Large intestine (tissue), 3 donors: ENCODE measurements at regions not wholly inside any gene's neighbourhood (a gene's known extent, or its start where the extent isn't known, plus 50 kb on each side); places are given as distances from the start of the nearest gene placed in this dataset.

Experiments
- DNase-seq, 2 donors: peaks; one replicate each; pipeline versions ENCODE4 v3.0.0 to v3.0.0-alpha.2; 2013
- H3K27ac ChIP-seq: one replicate; pipeline ENCODE4 v1.5.1; 2013; ENCODE audit warnings: low read length
- H3K27me3 ChIP-seq: 2 replicates; pipeline ENCODE4 v1.6.1; 2013; ENCODE audit warnings: low read length; ENCODE audit not compliant: control insufficient read depth, insufficient read depth
- H3K36me3 ChIP-seq: 2 replicates; pipeline ENCODE4 v1.6.1; 2013; ENCODE audit warnings: low read length; ENCODE audit not compliant: control insufficient read depth, insufficient read depth
- H3K4me1 ChIP-seq: one replicate; pipeline ENCODE4 v1.6.1; 2013; ENCODE audit warnings: low read length; ENCODE audit not compliant: control insufficient read depth, insufficient read depth
- H3K4me3 ChIP-seq: one replicate; pipeline ENCODE4 v1.5.1; 2013; ENCODE audit warnings: low read length
- H3K9me3 ChIP-seq: one replicate; pipeline ENCODE4 v1.6.1; 2013; ENCODE audit warnings: mild to moderate bottlenecking, low read depth, low read length, moderate library complexity; ENCODE audit not compliant: control insufficient read depth
- WGBS: methylation state at CpG from one replicate; pipeline ENCODE4 v1.1.5; 2013; ENCODE audit warnings: low lambda C conversion rate; ENCODE audit not compliant: insufficient coverage; 5-methylcytosine and 5-hydroxymethylcytosine counted together

DNA sequence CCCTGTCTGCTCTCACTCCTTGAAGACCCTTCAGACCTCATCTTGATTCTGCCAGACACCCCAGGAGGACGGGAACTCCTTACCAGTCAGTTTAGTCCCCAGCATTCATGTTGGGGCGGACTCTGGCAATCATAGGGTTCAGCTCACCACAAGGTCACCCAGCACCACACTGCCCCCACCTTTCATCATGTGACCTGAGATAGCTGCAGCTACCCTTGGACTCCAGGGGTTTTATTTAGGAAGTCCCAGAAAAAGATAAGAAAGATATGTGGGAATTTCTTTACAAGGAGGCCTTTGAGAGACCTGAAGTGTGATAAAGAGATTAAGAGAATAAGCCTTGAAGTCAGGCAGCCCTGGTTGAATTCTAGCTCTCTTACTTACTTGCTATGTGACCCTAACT is 59.8 kb upstream of the NLK start:
- H3K27me3 ChIP-seq, result no peaks in the 10 kb centered on the region
- peak overlapping the region; percentile 28 for H3K27ac ChIP-seq
- no CpG with 5 or more reads among the region's 2 CpGs for WGBS
- DNase-seq, result peak; percentile 68 to 75
- no peaks in the 10 kb centered on the region for H3K36me3 ChIP-seq
- H3K4me3 ChIP-seq, result no peak overlapping the region
- H3K4me1 ChIP-seq, result peaks cover 18% of the 10 kb centered on the region
- no peaks in the 10 kb centered on the region for H3K9me3 ChIP-seq

DNA sequence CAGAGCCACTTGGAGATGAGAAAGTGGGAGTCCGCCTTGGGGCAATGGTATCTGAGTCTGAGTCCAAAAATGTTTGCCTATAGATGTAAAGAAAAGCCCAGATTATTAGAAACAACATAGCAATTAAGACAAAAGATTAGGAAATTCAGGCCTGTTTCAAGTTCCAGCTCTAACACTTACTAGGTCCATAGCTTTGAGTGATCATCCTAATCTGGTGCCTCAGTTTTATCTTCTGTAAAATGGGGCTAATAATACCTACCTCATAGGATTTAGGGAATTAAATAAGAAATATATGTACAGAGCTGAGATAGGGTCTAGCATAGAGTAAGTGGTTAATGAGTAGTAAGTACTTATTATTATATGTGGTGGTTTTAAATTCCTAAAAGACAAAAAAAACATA is 58.6 kb upstream of the NLK start:
- no peaks in the 10 kb centered on the region for H3K9me3 ChIP-seq
- H3K4me3 ChIP-seq, result no peak overlapping the region
- no peak overlapping the region for H3K27ac ChIP-seq
- no peaks in the 10 kb centered on the region for H3K36me3 ChIP-seq
- no peaks in the 10 kb centered on the region for H3K27me3 ChIP-seq
- WGBS, result 100% methylated on average over 1 of the region's 1 CpG
- no peak for DNase-seq
- peaks cover 18% of the 10 kb centered on the region for H3K4me1 ChIP-seq

DNA sequence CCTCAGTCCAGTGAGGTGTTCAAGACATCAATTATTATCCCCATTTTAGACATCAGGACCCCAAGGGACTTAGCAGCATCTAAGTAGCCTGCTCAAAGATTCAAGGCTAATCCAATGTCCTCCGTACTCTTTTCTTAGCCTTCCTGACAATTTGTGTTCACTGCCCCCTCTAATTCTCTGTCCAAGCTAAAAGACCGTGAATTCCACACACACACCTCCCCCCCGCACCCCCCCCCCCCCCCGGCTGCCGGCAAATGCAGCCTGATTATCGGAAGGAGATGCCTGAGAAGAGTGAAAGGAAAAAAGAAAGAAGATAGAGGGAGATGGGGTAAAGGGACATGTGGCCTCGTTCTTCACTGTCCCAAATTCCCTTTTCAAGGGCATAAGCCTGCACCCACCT is 58.1 kb upstream of the NLK start:
- H3K36me3 ChIP-seq, result no peaks in the 10 kb centered on the region
- no peak for DNase-seq
- no peaks in the 10 kb centered on the region for H3K9me3 ChIP-seq
- no peaks in the 10 kb centered on the region for H3K27me3 ChIP-seq
- peaks cover 18% of the 10 kb centered on the region for H3K4me1 ChIP-seq
- whole genome bisulfite sequencing, result 83% methylated on average over 1 of the region's 7 CpGs
- no peak overlapping the region for H3K27ac ChIP-seq
- no peak overlapping the region for H3K4me3 ChIP-seq

DNA sequence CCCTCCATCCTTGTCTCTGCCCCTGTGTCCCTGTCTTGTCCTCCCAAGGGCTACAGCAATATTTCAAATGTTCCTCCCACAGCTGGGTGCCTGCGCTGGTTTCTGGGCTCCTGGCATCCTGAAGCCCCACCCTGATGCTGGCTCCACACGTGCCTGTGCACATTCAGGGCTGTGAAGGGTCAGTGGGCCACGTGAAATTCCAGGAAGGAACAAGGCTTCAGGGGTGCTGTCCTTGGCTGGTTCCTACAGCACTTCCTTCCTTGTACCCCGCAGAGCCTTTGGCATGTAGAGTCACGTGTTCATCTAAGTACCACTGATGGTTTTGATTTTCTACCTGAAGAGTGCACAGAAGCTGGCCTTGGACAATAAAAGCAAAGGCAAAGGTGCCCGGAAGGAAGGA is 57.7 kb upstream of the NLK start:
- DNase-seq, result no peak
- H3K4me1 ChIP-seq, result peaks cover 18% of the 10 kb centered on the region
- H3K9me3 ChIP-seq, result no peaks in the 10 kb centered on the region
- WGBS, result 100% methylated on average over 1 of the region's 6 CpGs
- no peaks in the 10 kb centered on the region for H3K27me3 ChIP-seq
- no peak overlapping the region for H3K27ac ChIP-seq
- H3K4me3 ChIP-seq, result no peak overlapping the region
- H3K36me3 ChIP-seq, result no peaks in the 10 kb centered on the region

DNA sequence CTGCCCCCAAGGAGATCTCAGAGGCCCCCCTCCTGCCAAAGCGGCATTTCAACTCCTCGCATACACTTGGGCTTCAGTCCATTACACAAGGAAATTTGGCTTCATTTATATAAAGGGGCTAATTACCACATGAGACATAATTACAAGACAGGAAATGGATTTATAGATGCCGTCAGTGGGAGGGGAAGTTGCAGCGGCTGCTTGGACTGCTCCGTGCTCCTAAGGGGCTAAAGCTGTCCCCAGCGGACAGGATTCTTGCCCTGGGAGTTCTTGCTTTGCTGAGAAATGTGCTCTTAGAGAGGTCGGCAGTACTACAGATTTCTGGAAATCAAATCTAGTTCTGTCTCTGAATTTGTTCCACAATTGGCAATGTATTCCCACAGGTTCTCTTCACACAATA is 57.2 kb upstream of the NLK start:
- no peaks in the 10 kb centered on the region for H3K27me3 ChIP-seq
- DNase-seq, result no peak
- H3K27ac ChIP-seq, result no peak overlapping the region
- H3K4me3 ChIP-seq, result no peak overlapping the region
- peaks cover 18% of the 10 kb centered on the region for H3K4me1 ChIP-seq
- WGBS, result no CpG with 5 or more reads among the region's 7 CpGs
- no peaks in the 10 kb centered on the region for H3K9me3 ChIP-seq
- H3K36me3 ChIP-seq, result no peaks in the 10 kb centered on the region

GRCh38 chr17:27985736-27986399 is 56.6 kb upstream of the NLK start:
- DNase-seq, result no peak
- Histone ChIP-seq H3K27ac (no peak overlapping the region), H3K4me1 (peaks cover 18% of the 10 kb centered on the region), H3K9me3 (no peaks in the 10 kb centered on the region), H3K27me3 (no peaks in the 10 kb centered on the region), H3K36me3 (no peaks in the 10 kb centered on the region), H3K4me3 (no peak overlapping the region)
- no CpG with 5 or more reads among the region's 3 CpGs for WGBS

DNA sequence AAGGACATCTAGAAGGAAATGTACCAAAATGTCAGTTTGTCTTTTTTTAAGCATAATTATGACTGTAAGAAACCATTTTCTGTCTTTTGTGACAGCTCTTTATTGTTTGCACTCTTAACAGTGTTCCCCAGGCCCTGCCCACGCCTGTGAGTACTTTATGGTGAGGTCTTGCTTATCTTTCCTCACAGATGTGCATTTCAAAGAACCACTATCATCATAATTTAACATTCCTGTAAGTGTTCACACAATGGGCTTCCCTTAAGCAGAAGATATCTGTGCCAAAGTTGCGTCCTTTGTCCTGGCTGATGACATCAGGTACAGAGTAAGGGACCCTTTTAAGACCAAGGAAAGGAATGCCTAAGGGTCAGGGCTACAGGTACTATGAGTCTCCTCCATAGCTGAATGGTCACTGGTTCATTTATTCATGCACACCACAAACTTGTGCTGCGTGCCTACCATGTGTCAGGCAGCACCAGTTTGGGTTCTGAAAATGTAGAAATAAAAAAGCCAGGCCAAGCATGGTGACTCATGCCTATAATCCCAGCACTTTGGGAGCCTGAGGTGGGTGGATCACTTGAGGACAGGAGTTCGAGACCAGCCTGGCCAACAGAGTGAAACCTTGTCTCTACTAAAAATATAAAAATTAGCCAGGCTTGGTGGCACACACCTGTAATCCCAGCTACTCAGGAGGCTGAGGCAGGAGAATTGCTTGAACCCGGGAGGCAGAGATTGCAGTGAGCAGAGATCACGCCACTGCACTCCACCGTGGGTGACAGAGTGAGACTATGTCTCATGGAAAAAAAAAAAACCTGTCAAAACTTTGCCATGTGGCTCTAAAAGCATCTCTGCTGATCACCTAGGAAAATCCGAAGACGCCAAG is 55.4 kb upstream of the NLK start:
- 20% methylated on average over 1 of the region's 9 CpGs for WGBS
- H3K4me3 ChIP-seq, result no peak overlapping the region
- H3K4me1 ChIP-seq, result peaks cover 15% of the 10 kb centered on the region
- DNase-seq, result no peak
- H3K27me3 ChIP-seq, result no peaks in the 10 kb centered on the region
- no peak overlapping the region for H3K27ac ChIP-seq
- no peaks in the 10 kb centered on the region for H3K36me3 ChIP-seq
- H3K9me3 ChIP-seq, result no peaks in the 10 kb centered on the region

DNA sequence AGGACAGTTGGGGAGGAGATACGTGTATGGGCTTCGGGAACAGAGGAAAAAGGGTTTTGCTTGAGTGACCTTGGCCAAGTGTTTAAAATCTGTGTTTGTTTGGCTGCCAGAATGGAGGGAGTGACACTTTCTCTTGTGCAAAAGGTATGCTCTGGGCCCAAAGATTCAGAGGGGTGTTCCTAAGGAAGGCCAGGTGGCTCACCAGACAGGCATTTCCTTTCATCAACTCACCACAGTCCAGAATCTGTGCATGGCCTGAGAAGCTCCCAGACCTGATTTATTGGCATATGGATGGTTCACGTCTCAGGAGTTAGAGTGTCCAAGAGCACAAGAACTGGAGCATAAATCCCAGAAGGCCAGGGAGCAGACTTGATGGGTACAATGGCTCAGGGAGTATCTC is 53.4 kb upstream of the NLK start:
- Histone ChIP-seq H3K9me3 (no peaks in the 10 kb centered on the region), H3K27me3 (no peaks in the 10 kb centered on the region), H3K36me3 (no peaks in the 10 kb centered on the region), H3K4me1 (no peaks in the 10 kb centered on the region), H3K4me3 (no peak overlapping the region), H3K27ac (no peak overlapping the region)
- no peak for DNase-seq
- 80% methylated on average over 1 of the region's 3 CpGs for WGBS

DNA sequence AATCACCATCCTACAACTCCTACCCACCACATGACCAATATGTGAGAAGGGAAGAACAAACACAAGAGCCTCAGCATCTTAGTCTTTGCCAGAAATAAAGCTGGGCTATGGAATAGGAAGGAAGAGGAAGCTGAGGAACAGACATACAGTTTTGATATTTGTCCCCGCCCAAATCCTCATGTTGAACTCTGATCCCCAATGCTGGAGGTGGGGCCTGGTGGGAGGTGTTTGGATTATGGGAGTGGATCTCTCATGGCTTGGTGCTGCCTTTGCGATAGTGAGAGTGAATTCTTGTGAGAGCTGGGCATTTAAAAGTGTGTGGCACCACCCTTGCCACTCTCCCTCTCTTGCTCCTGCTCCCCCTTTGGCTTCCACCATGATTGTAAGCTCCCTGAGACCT is 52.4 kb upstream of the NLK start:
- Histone ChIP-seq H3K36me3 (no peaks in the 10 kb centered on the region), H3K4me3 (no peak overlapping the region), H3K27me3 (no peaks in the 10 kb centered on the region), H3K27ac (no peak overlapping the region), H3K4me1 (no peaks in the 10 kb centered on the region), H3K9me3 (no peaks in the 10 kb centered on the region)
- WGBS, result no CpG with 5 or more reads among the region's 2 CpGs
- no peak for DNase-seq

- Histone ChIP-seq H3K4me3 (no peak overlapping the region), H3K9me3 (no peaks in the 10 kb centered on the region), H3K36me3 (no peaks in the 10 kb centered on the region), H3K4me1 (no peaks in the 10 kb centered on the region), H3K27me3 (no peaks in the 10 kb centered on the region), H3K27ac (no peak overlapping the region)
- DNase-seq, result no peak
- 80% methylated on average over 1 of the region's 5 CpGs for WGBS
Observed at GRCh38 chr17:27990979-27991378, 51.5 kb upstream of the NLK start.
